HUES64 (cell line): ENCODE measurements at regions not wholly inside any gene's neighbourhood (a gene's known extent, or its start where the extent isn't known, plus 50 kb on each side); places are given as distances from the start of the nearest gene placed in this dataset.

Experiments
- H3K27ac ChIP-seq: 2 replicates; pipeline ENCODE4 v1.7.0; 2013; ENCODE audit warnings: low read depth, low read length, inconsistent platforms
- H3K27me3 ChIP-seq: 2 replicates; pipeline ENCODE4 v1.6.1; 2013; ENCODE audit warnings: mild to moderate bottlenecking, low read length; ENCODE audit not compliant: insufficient read depth
- H3K36me3 ChIP-seq: 2 replicates; pipeline ENCODE4 v1.6.1; 2013; ENCODE audit warnings: mild to moderate bottlenecking, low read length; ENCODE audit not compliant: insufficient read depth
- H3K4me1 ChIP-seq: 2 replicates; pipeline ENCODE4 v1.6.1; 2013; ENCODE audit warnings: mild to moderate bottlenecking, low read length, moderate library complexity; ENCODE audit not compliant: insufficient read depth
- H3K4me3 ChIP-seq: 2 replicates; pipeline ENCODE4 v1.5.1; 2013; ENCODE audit warnings: mild to moderate bottlenecking, low read length, moderate library complexity
- H3K9ac ChIP-seq: 2 replicates; pipeline ENCODE4 v1.6.1; 2013; ENCODE audit warnings: mild to moderate bottlenecking, low read depth, low read length
- H3K9me3 ChIP-seq: 2 replicates; pipeline ENCODE4 v1.6.1; 2013; ENCODE audit warnings: low read depth, low read length; ENCODE audit not compliant: insufficient read depth
- WGBS: fragments of 150-250, 120-280 bp; methylation state at CpG from one replicate; pipeline ENCODE4 v1.1.7; 2013; ENCODE audit warnings: missing lambda C conversion rate; 5-methylcytosine and 5-hydroxymethylcytosine counted together

GRCh38 chr9:22244139-22245011, 202.2 kb upstream of the DMRTA1 start:
- H3K4me1 ChIP-seq, result peaks cover 4% of the 10 kb centered on the region; the same call in 1 of the 2 replicates
- H3K27ac ChIP-seq, result no peak overlapping the region
- 27% methylated on average over 6 of the region's 9 CpGs for WGBS
- H3K9ac ChIP-seq, result no peak overlapping the region
- H3K36me3 ChIP-seq, result no peaks in the 10 kb centered on the region
- no peaks in the 10 kb centered on the region for H3K27me3 ChIP-seq
- no peak overlapping the region for H3K4me3 ChIP-seq
- peaks cover 2% of the 10 kb centered on the region; the same call in 1 of the 2 replicates for H3K9me3 ChIP-seq

GRCh38 chr9:22255337-22255736, 191.3 kb upstream of the DMRTA1 start:
- WGBS, result 100% methylated on average over 1 of the region's 1 CpG
- no peak overlapping the region for H3K27ac ChIP-seq
- peaks cover 23% of the 10 kb centered on the region for H3K9me3 ChIP-seq
- no peak overlapping the region for H3K9ac ChIP-seq
- no peak overlapping the region for H3K4me3 ChIP-seq
- H3K4me1 ChIP-seq, result no peaks in the 10 kb centered on the region
- no peaks in the 10 kb centered on the region for H3K27me3 ChIP-seq
- H3K36me3 ChIP-seq, result no peaks in the 10 kb centered on the region

- Histone ChIP-seq H3K4me3 (no peak overlapping the region), H3K4me1 (no peaks in the 10 kb centered on the region), H3K36me3 (no peaks in the 10 kb centered on the region), H3K27ac (no peak overlapping the region), H3K9ac (no peak overlapping the region), H3K27me3 (no peaks in the 10 kb centered on the region), H3K9me3 (peaks cover 20% of the 10 kb centered on the region)
- 93% methylated on average over 3 of the region's 3 CpGs for WGBS
These were observed 190.2 kb upstream of the DMRTA1 start for GRCh38 chr9:22256381-22256780.

GRCh38 chr9:22257026-22257816, 189.4 kb upstream of the DMRTA1 start:
- no peaks in the 10 kb centered on the region for H3K27me3 ChIP-seq
- H3K4me3 ChIP-seq, result no peak overlapping the region
- H3K9ac ChIP-seq, result no peak overlapping the region
- no peak overlapping the region for H3K27ac ChIP-seq
- H3K9me3 ChIP-seq, result peaks cover 17% of the 10 kb centered on the region
- H3K4me1 ChIP-seq, result no peaks in the 10 kb centered on the region
- no peaks in the 10 kb centered on the region for H3K36me3 ChIP-seq

- H3K27me3 ChIP-seq, result no peaks in the 10 kb centered on the region
- no peaks in the 10 kb centered on the region for H3K4me1 ChIP-seq
- H3K36me3 ChIP-seq, result no peaks in the 10 kb centered on the region
- H3K9me3 ChIP-seq, result peaks cover 13% of the 10 kb centered on the region; the same call in 1 of the 2 replicates
- H3K27ac ChIP-seq, result no peak overlapping the region
- H3K9ac ChIP-seq, result no peak overlapping the region
- no peak overlapping the region for H3K4me3 ChIP-seq
These were observed 181.6 kb upstream of the DMRTA1 start for GRCh38 chr9:22265038-22265437.

GRCh38 chr9:22265534-22265933, 181.1 kb upstream of the DMRTA1 start:
- no peaks in the 10 kb centered on the region for H3K36me3 ChIP-seq
- H3K4me3 ChIP-seq, result no peak overlapping the region
- no peak overlapping the region for H3K27ac ChIP-seq
- H3K9ac ChIP-seq, result no peak overlapping the region
- H3K9me3 ChIP-seq, result peaks cover 13% of the 10 kb centered on the region; the same call in 1 of the 2 replicates
- no peaks in the 10 kb centered on the region for H3K27me3 ChIP-seq
- H3K4me1 ChIP-seq, result no peaks in the 10 kb centered on the region
- WGBS, result 100% methylated on average over 1 of the region's 2 CpGs

GRCh38 chr9:22274477-22274876, 172.1 kb upstream of the DMRTA1 start:
- Histone ChIP-seq H3K9ac (no peak overlapping the region), H3K27ac (no peak overlapping the region), H3K36me3 (no peaks in the 10 kb centered on the region), H3K4me1 (no peaks in the 10 kb centered on the region), H3K4me3 (no peak overlapping the region), H3K27me3 (no peaks in the 10 kb centered on the region), H3K9me3 (peaks cover 3% of the 10 kb centered on the region; the same call in 1 of the 2 replicates)
- WGBS, result 91% methylated on average over 2 of the region's 2 CpGs

GRCh38 chr9:22278426-22278825, 168.2 kb upstream of the DMRTA1 start:
- Histone ChIP-seq H3K4me3 (no peak overlapping the region), H3K9ac (no peak overlapping the region), H3K27ac (no peak overlapping the region), H3K9me3 (peaks cover under 1% of the 10 kb centered on the region; the same call in 1 of the 2 replicates), H3K4me1 (no peaks in the 10 kb centered on the region), H3K36me3 (no peaks in the 10 kb centered on the region), H3K27me3 (no peaks in the 10 kb centered on the region)

- no peaks in the 10 kb centered on the region for H3K9me3 ChIP-seq
- H3K4me3 ChIP-seq, result no peak overlapping the region
- H3K27me3 ChIP-seq, result no peaks in the 10 kb centered on the region
- H3K27ac ChIP-seq, result no peak overlapping the region
- no peaks in the 10 kb centered on the region for H3K36me3 ChIP-seq
- no CpG with 5 or more reads among the region's 1 CpG for WGBS
- no peaks in the 10 kb centered on the region for H3K4me1 ChIP-seq
- H3K9ac ChIP-seq, result no peak overlapping the region
These were observed 167.0 kb upstream of the DMRTA1 start for GRCh38 chr9:22279636-22280035.

GRCh38 chr9:22285066-22285465, 161.6 kb upstream of the DMRTA1 start:
- WGBS, result 89% methylated on average over 1 of the region's 1 CpG
- Histone ChIP-seq H3K9me3 (no peaks in the 10 kb centered on the region), H3K27me3 (no peaks in the 10 kb centered on the region), H3K9ac (no peak overlapping the region), H3K4me1 (no peaks in the 10 kb centered on the region), H3K27ac (no peak overlapping the region), H3K36me3 (no peaks in the 10 kb centered on the region), H3K4me3 (no peak overlapping the region)

GRCh38 chr9:22286661-22287060, 160.0 kb upstream of the DMRTA1 start:
- Histone ChIP-seq H3K27me3 (no peaks in the 10 kb centered on the region), H3K4me1 (no peaks in the 10 kb centered on the region), H3K4me3 (no peak overlapping the region), H3K9ac (no peak overlapping the region), H3K27ac (no peak overlapping the region), H3K36me3 (no peaks in the 10 kb centered on the region), H3K9me3 (no peaks in the 10 kb centered on the region)
- 100% methylated on average over 1 of the region's 1 CpG for WGBS
